Skin of body (tissue), 1 donor: ENCODE measurements at regions not wholly inside any gene's neighbourhood (a gene's known extent, or its start where the extent isn't known, plus 50 kb on each side); places are given as distances from the start of the nearest gene placed in this dataset.
A peak's percentile ranks its signal among the peaks of the same experiment; 100 is the strongest.
"Not testable (repeated sequence)": the region's sequence is repeated elsewhere in the genome, so short reads cannot be mapped to it uniquely, and the experiment has no call there.

ENCODE experiments used
- DNase-seq: peaks from one replicate; lab custom pipeline; 2025; lab: John Stamatoyannopoulos, UW

GRCh38 chr11:112537846-112538330 lies 277.2 kb upstream of the PLET1 start:
- DNase-seq = no peak

- peak; percentile 29 for DNase-seq
Measured at GRCh38 chr11:112538534-112539280, 278.0 kb upstream of the PLET1 start.

- DNase-seq = not testable (repeated sequence)
Measured at GRCh38 chr11:112539281-112539555, 278.6 kb upstream of the PLET1 start.

- no peak for DNase-seq
Measured at GRCh38 chr11:112539741-112540140, 279.1 kb upstream of the PLET1 start.

GRCh38 chr11:112540261-112540660 lies 279.6 kb upstream of the PLET1 start:
- DNase-seq = no peak

GRCh38 chr11:112541140-112542046 lies 280.7 kb upstream of the PLET1 start:
- no peak for DNase-seq

- no peak for DNase-seq
Measured at GRCh38 chr11:112542479-112542878, 281.8 kb upstream of the PLET1 start.

GRCh38 chr11:112543390-112543789 lies 282.7 kb upstream of the PLET1 start:
- no peak for DNase-seq

- no peak for DNase-seq
Measured at GRCh38 chr11:112548641-112549040, 288.0 kb upstream of the PLET1 start.

GRCh38 chr11:112553205-112553731 lies 292.6 kb upstream of the PLET1 start:
- no peak for DNase-seq

- no peak for DNase-seq
Measured at GRCh38 chr11:112554586-112554985, 293.9 kb upstream of the PLET1 start.

- DNase-seq = no peak
Measured at GRCh38 chr11:112555491-112556364, 295.1 kb upstream of the PLET1 start.

GRCh38 chr11:112558691-112559090 lies 298.0 kb upstream of the PLET1 start:
- DNase-seq = no peak

GRCh38 chr11:112563808-112564207 lies 303.1 kb upstream of the PLET1 start:
- no peak for DNase-seq

- DNase-seq = peak; percentile 54
Measured at GRCh38 chr11:112564228-112564955, 303.7 kb upstream of the PLET1 start.

- no peak for DNase-seq
Measured at GRCh38 chr11:112565551-112565950, 304.9 kb upstream of the PLET1 start.

- DNase-seq = no peak
Measured at GRCh38 chr11:112566124-112566523, 305.5 kb upstream of the PLET1 start.

- no peak for DNase-seq
Measured at GRCh38 chr11:112570333-112570732, 309.7 kb upstream of the PLET1 start.

GRCh38 chr11:112579282-112579681 lies 318.6 kb upstream of the PLET1 start:
- DNase-seq = no peak

GRCh38 chr11:112580864-112581263 lies 320.2 kb upstream of the PLET1 start:
- no peak for DNase-seq

GRCh38 chr11:112581747-112582146 lies 321.1 kb upstream of the PLET1 start:
- no peak for DNase-seq
